Fibroblast of skin of right biceps (primary cell): ENCODE measurements at regions not wholly inside any gene's neighbourhood (a gene's known extent, or its start where the extent isn't known, plus 50 kb on each side); places are given as distances from the start of the nearest gene placed in this dataset.
"Not testable (repeated sequence)": the region's sequence is repeated elsewhere in the genome, so short reads cannot be mapped to it uniquely, and the experiment has no call there.

ENCODE experiments used
- DNase-seq: peaks from one replicate; pipeline ENCODE4 v3.0.0-alpha.2; 2013

DNA sequence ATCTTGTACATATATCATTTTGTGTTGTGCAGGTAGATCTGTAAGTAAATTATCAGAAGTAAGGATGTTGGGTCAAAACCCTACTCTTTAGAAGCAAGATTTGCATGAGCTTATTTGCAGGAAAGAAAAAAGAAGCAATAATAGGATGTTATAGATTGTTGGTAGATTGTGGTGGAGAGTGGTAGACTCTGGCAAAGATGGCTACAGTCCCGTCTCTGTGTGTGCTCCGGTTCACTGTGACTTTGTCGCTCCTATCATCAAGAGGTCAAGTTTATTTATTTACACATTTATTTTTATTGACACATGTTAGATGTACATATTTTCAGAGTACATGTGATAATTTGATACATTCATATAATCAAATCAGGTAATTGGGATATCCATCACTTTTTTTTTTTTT is 81.0 kb upstream of the NDUFV2 start:
- no peak for DNase-seq

GRCh38 chr18:9022397-9023155 is 79.9 kb upstream of the NDUFV2 start:
- peak; percentile 21 for DNase-seq

- not testable (repeated sequence) for DNase-seq
These were observed 78.4 kb upstream of the NDUFV2 start for GRCh38 chr18:9024031-9024646.

GRCh38 chr18:9025091-9025838 is 77.2 kb upstream of the NDUFV2 start:
- DNase-seq, result peak; percentile 73

DNA sequence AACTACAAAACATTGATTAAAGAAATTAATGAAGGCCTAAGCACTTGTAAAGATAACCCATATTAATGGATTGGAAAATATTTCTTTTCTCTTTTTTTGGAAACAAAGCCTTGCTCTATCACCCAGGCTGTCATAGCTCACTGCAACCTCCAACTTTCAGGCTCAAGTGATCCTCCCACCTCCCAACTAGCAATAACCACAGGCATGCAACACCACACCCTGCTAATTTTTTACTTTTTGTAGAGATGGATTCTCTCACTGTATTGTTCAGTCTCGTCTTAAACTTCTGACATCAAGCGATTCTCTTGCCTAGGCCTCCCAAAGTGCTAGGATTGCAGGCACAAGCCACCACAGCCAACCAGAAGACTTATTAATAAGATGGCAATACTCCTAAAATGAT is 73.4 kb upstream of the NDUFV2 start:
- DNase-seq, result peak; percentile 33

DNA sequence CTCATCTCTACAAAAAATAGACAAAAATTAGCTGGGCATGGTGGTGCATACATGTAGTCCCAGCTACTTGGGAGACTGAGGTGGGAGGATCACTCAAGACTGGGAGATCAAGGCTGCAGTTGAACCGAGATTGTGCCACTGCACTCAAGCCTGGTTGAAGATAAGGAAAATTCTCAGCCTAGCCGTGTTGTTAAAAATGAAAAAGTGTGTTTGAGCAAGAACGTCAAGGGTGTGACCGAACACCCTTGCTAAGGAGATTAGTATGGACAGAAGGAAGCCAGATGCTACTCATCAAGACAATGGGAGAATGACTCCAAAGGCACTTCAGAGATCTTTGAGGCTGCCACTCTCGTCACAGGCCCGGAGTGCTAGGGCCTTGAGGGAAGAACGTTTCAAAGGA is 70.0 kb upstream of the NDUFV2 start:
- DNase-seq, result no peak

DNA sequence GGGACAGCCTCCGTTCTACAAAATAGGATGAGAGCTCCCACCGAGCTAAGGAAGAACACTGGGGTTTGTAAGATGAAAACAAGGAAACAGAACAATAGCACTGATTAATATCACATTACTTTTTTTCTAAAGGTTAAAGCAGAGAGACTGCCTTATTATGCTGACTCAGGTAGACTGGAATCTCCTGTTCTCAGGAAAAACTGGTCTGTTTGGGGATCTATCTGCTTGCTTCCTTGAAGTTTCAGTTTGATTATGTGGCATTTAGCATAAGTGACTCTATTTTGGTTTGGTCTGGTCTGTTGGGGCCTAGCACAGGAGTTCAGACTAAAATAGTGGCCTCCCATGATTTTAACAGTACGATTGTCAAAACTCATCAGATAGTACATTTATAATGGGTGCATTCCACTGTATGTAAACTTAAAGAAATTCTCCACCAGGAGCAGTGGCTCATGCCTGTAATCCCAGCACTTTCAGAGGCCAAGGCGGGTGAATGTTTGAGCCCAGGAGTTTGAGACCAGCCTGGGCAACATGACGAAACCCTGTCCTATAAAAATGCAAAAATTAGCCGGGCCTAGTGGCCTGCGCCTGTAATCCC is 64.1 kb upstream of the NDUFV2 start:
- DNase-seq, result peak; percentile 51

DNA sequence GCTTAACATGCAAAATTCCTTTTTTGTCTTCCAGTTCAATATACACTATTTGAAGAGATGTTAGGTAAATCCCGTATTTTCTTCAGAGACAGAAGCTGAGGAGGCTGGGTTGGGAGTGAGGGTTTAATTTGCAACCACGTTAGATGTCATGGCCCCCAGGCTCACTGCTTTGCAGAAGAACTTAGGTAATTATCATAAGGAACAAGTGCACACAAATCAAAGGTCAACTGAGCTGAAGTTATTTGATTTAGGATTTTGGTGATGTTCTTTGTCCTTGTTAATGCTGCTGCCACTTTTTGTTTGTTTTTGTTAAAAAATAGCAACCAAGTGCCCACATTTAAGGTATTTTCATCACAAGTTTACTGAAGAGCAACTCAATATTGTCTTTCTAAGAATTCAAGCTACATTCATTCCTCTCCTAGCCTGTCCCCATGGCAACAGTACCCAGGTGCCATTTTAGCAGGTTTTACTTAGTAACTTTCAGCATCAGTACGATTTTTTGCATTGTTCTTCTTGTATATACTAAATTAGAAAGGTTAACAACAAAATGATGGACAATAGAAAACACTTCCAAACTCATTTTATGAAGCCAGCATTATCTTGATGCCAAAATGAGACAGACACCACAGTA is 62.9 kb upstream of the NDUFV2 start:
- no peak for DNase-seq

- no peak for DNase-seq
These were observed 59.6 kb upstream of the NDUFV2 start for GRCh38 chr18:9042766-9043481.

DNA sequence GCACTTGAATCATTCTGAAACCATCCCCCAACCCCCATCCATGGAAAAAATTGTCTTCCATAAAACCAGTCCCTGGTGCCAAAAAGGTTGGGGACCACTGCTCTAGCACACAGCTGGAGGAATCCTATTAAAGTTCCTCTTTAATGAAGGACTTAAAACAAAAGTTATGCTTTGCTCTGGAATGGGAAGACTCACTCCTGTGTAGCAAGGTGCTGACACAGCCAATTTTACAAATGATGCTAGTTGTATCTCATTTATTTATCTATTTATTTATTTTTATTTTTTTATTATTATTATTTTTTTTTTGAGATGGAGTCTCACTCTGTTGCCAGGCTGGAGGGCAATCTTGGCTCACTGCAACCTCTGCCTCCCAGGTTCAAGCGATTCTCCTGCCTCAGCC is 58.9 kb upstream of the NDUFV2 start:
- no peak for DNase-seq

- DNase-seq, result no peak
These were observed 54.8 kb upstream of the NDUFV2 start for GRCh38 chr18:9047715-9048114.

- no peak for DNase-seq
These were observed 54.3 kb upstream of the NDUFV2 start for GRCh38 chr18:9048236-9048635.

- DNase-seq, result peak; percentile 54
These were observed 53.5 kb upstream of the NDUFV2 start for GRCh38 chr18:9048808-9049494.

DNA sequence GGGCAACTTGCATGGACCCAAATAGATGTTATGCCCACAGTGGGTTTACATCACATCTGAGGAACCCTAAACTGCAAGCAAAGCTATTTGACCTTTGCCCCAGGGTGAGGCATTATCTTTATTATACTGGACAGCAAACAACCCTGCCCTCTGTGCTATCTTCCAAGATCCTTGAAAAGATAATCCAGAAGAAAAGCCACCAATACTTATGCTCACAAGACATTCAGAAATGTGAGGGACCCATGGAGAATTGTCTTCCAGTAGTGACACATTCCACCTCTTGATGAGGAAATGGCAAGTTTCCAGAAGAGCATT is 53.0 kb upstream of the NDUFV2 start:
- DNase-seq, result no peak

DNA sequence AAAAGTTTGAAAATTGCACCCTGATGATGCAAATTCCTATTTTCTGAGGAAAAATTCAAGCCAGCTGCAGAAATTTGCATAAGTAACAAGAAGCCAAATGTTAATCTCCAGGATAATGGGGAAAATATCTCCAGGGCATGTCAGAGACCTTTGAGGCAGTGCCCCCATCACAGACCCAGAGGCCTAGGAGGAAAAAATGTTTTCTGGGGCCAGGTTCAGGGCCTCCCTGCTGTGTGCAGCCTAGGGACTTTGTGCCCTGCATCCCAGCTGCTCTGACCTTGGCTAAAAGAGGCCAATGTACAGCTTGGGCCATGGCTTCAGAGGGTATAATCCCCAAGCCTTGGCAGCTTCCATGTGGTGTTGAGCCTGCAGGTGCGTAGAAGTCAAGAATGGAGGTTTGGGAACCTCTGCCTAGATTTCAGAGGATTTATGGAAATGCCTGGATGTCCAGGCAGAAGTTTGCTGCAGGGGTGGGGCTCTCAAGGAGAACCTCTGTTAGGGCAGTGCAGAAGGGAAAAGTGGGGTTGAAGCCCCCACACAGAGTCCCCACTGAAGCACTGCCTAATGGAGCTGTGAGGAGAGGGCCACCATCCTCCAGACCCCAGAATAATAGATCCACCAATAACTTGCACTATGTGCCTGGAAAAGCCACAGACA is 51.7 kb upstream of the NDUFV2 start:
- not testable (repeated sequence) for DNase-seq
